DMS53 (cell line): ENCODE measurements at regions not wholly inside any gene's neighbourhood (a gene's known extent, or its start where the extent isn't known, plus 50 kb on each side); places are given as distances from the start of the nearest gene placed in this dataset.
"Not testable (repeated sequence)": the region's sequence is repeated elsewhere in the genome, so short reads cannot be mapped to it uniquely, and the experiment has no call there.

Source experiments
- DNase-seq: peaks from one replicate; lab custom pipeline; 2025; lab: John Stamatoyannopoulos, UW

GRCh38 chr21:35399706-35400105 is 350.6 kb upstream of the RUNX1 start:
- DNase-seq, result no peak

GRCh38 chr21:35399002-35399530 is 350.0 kb upstream of the RUNX1 start:
- no peak for DNase-seq

GRCh38 chr21:35398346-35398982 is 349.4 kb upstream of the RUNX1 start:
- peak; percentile 8 for DNase-seq

- no peak for DNase-seq
Observed at GRCh38 chr21:35397781-35398180, 348.7 kb upstream of the RUNX1 start.

GRCh38 chr21:35396655-35397054 is 347.6 kb upstream of the RUNX1 start:
- DNase-seq, result no peak

- no peak for DNase-seq
Observed at GRCh38 chr21:35395728-35396127, 346.6 kb upstream of the RUNX1 start.

- DNase-seq, result no peak
Observed at GRCh38 chr21:35394634-35395369, 345.7 kb upstream of the RUNX1 start.

- no peak for DNase-seq
Observed at GRCh38 chr21:35394049-35394448, 344.9 kb upstream of the RUNX1 start.

- DNase-seq, result peak; percentile 57
Observed at GRCh38 chr21:35390013-35390776, 341.1 kb upstream of the RUNX1 start.

- no peak for DNase-seq
Observed at GRCh38 chr21:35386491-35387079, 337.5 kb upstream of the RUNX1 start.

- DNase-seq, result no peak
Observed at GRCh38 chr21:35384375-35384774, 335.3 kb upstream of the RUNX1 start.

- no peak for DNase-seq
Observed at GRCh38 chr21:35382696-35383095, 333.6 kb upstream of the RUNX1 start.

- DNase-seq, result peak; percentile 64
Observed at GRCh38 chr21:35381743-35382310, 332.7 kb upstream of the RUNX1 start.

GRCh38 chr21:35380304-35380703 is 331.2 kb upstream of the RUNX1 start:
- DNase-seq, result not testable (repeated sequence)

- no peak for DNase-seq
Observed at GRCh38 chr21:35378881-35379280, 329.8 kb upstream of the RUNX1 start.

- no peak for DNase-seq
Observed at GRCh38 chr21:35377505-35378090, 328.5 kb upstream of the RUNX1 start.

- no peak for DNase-seq
Observed at GRCh38 chr21:35376406-35377135, 327.5 kb upstream of the RUNX1 start.

- DNase-seq, result no peak
Observed at GRCh38 chr21:35375115-35375514, 326.0 kb upstream of the RUNX1 start.

GRCh38 chr21:35373998-35374397 is 324.9 kb upstream of the RUNX1 start:
- DNase-seq, result no peak

GRCh38 chr21:35372201-35372600 is 323.1 kb upstream of the RUNX1 start:
- DNase-seq, result no peak

GRCh38 chr21:35370671-35371070 is 321.6 kb upstream of the RUNX1 start:
- no peak for DNase-seq
